Body of pancreas (tissue), 4 donors: ENCODE measurements at regions not wholly inside any gene's neighbourhood (a gene's known extent, or its start where the extent isn't known, plus 50 kb on each side); places are given as distances from the start of the nearest gene placed in this dataset.

Experiments
- CTCF ChIP-seq, 7 experiments: fragments of 450-650 bp in 4 of 7; fragments of 200-600 bp in 3 of 7; sonication (generic) in 3 of 7; IDR thresholded peaks; one replicate each; pipeline ENCODE4 v1.5.1; 2016 to 2019; ENCODE audit warnings: antibody characterized with exemption in 7 of 7
- POLR2A ChIP-seq, 3 donors: fragments of 450-650 bp; IDR thresholded peaks; one replicate each; pipeline ENCODE4 v1.6.1; 2016; ENCODE audit warnings: antibody characterized with exemption in 3 of 3, mild to moderate bottlenecking in 2 of 3

DNA sequence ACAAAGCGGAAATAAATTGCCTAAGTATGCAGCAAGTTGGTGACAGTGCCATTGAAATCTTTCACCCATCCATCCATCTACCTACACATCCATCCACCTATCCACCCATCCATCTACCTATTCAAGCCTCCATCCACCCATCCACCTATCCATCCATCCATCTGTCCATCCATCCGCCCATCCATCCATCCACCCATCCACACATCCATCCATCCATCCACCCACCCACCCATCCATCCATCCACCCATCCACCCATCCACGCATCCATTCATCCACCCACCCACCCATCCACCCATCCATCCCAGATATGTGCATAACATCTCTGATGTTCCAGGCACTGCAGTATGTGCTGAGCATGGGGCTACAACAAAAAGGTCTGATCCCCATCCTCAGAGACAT lies 277.5 kb downstream of the IRF8 start:
- no peak for TF ChIP-seq CTCF (IDR thresholded peaks at IDR 0.05)
- TF ChIP-seq POLR2A (IDR thresholded peaks at IDR 0.05): no peak
